ENCODE measurements at regions not wholly inside any gene's neighbourhood (a gene's known extent, or its start where the extent isn't known, plus 50 kb on each side); places are given as distances from the start of the nearest gene placed in this dataset.

GRCh38 chr4:58272311-58272710 lies 1162.1 kb upstream of the IGFBP7 start:
- TF ChIP-seq SP1 (IDR thresholded peaks at IDR 0.05; ENCODE audit: low read depth, low read length): no peak
- TF ChIP-seq POLR2A (IDR thresholded peaks at IDR 0.05; ENCODE audit: low read depth, low read length): no peak
- no peak for TF ChIP-seq RAD21 (IDR thresholded peaks at IDR 0.05; ENCODE audit: insufficient read depth, low read depth, low read length)
- TF ChIP-seq RCOR1 (conservative IDR thresholded peaks at IDR 0.05; ENCODE audit: low read depth, low read length): no peak
- no peak for TF ChIP-seq CTCF (IDR thresholded peaks at IDR 0.05 in 2 of 3, conservative IDR thresholded peaks at IDR 0.05 in 1 of 3; ENCODE audit: control insufficient read depth in 2 of 3, extremely low read depth in 1 of 3, insufficient read depth in 1 of 3, low read depth in 3 of 3, low read length in 3 of 3)
- no peak for TF ChIP-seq REST (IDR thresholded peaks at IDR 0.05; ENCODE audit: low read depth, low read length)
- no peak for TF ChIP-seq IKZF1 (conservative IDR thresholded peaks at IDR 0.05)
- no peak for TF ChIP-seq MTA3 (IDR thresholded peaks at IDR 0.05; ENCODE audit: borderline replicate concordance, low read length)
- TF ChIP-seq PBX3 (IDR thresholded peaks at IDR 0.05; ENCODE audit: insufficient replicate concordance, low read depth, low read length): no peak
- no peak for TF ChIP-seq TARDBP (IDR thresholded peaks at IDR 0.05; ENCODE audit: borderline replicate concordance)

Measured in GM12878 (cell line).